ENCODE measurements at regions not wholly inside any gene's neighbourhood (a gene's known extent, or its start where the extent isn't known, plus 50 kb on each side); places are given as distances from the start of the nearest gene placed in this dataset.
"Not testable (repeated sequence)": the region's sequence is repeated elsewhere in the genome, so short reads cannot be mapped to it uniquely, and the experiment has no call there.

DNA sequence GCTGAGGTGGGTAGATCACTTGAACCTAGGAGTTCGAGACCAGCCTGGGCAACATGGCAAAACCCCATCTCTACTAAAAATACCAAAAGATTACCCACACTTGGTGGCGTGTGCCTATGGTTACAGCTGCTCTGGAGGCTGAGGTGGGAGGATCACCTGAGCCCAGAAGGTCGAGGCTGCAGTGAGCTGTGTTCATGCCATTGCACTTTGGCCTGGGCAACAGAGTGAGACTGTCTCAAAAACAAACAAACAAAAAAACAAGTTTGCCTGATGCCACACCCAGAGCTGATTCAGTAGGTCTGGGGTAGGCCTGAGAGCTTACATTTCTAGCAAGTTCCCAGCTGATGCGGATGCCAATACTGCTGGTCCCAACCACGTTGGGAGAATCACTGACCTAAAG, 60.5 kb upstream of the HSPA9 start:
- TF ChIP-seq CTCF (IDR thresholded peaks at IDR 0.05; ENCODE audit: control insufficient read depth, extremely low read depth, insufficient read depth), result no peak
- DNase-seq (ENCODE audit: low read depth), result no peak

DNA sequence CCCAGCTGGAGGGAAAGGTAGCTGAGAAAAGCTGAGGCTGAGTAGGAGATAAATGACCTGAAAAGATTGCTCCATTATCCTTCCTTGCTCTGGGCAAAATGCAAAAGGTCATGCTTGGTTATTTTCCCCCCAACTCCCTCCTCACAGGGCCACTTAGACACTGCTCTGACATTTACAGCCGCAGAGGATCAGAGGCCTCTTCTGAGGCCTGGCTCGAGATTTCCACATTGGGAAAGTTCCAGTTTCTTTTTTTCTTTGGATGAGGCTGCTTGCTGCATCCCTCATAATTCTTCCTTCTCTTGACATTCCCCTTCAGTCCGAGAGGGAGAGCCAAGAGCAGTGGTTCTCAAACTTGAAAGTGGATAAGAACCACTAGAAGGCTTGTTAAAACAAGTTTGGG, 60.1 kb upstream of the HSPA9 start:
- H3K4me3 ChIP-seq (ENCODE audit: low read depth, low read length), result no peak overlapping the region
- no peak for TF ChIP-seq CTCF (IDR thresholded peaks at IDR 0.05; ENCODE audit: control insufficient read depth, extremely low read depth, insufficient read depth)
- no peak for DNase-seq (ENCODE audit: low read depth)

More for the DNA sequence above, 60.5 kb upstream of the HSPA9 start:
- no peak overlapping the region for H3K4me3 ChIP-seq (ENCODE audit: low read depth, low read length)

DNA sequence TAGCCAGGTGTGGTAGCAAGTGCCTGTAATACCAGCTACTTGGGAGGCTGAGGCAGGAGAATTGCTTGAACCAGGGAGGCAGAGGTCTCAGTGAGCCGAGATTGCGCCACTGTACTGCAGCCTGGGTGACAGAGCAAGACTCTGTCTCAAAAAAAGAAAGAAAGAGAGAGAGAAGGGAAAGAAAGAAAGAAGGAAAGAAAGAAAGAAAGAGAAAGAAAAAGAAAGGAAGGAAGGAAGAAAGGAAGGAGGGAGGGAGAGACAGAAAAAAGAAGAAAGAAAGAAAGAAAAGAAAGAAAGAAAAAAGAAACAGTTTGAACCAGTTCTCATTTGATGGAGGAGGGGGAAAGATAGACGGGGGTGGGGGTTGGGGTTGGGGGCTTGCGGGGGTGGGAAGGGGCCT, 59.6 kb upstream of the HSPA9 start:
- not testable (repeated sequence) for H3K4me3 ChIP-seq (ENCODE audit: low read depth, low read length); DNase-seq (ENCODE audit: low read depth)

GRCh38 chr5:138632900-138633489, 57.8 kb upstream of the HSPA9 start:
- peak; percentile 22 for DNase-seq (ENCODE audit: low read depth)
- no peak overlapping the region for H3K4me3 ChIP-seq (ENCODE audit: low read depth, low read length)
- TF ChIP-seq CTCF (IDR thresholded peaks at IDR 0.05; ENCODE audit: control insufficient read depth, extremely low read depth, insufficient read depth), result no peak

- DNase-seq (ENCODE audit: low read depth), result no peak
- no peak for TF ChIP-seq CTCF (IDR thresholded peaks at IDR 0.05; ENCODE audit: control insufficient read depth, extremely low read depth, insufficient read depth)
- H3K4me3 ChIP-seq (ENCODE audit: low read depth, low read length), result no peak overlapping the region
Measured at GRCh38 chr5:138631096-138631928, 56.1 kb upstream of the HSPA9 start.

DNA sequence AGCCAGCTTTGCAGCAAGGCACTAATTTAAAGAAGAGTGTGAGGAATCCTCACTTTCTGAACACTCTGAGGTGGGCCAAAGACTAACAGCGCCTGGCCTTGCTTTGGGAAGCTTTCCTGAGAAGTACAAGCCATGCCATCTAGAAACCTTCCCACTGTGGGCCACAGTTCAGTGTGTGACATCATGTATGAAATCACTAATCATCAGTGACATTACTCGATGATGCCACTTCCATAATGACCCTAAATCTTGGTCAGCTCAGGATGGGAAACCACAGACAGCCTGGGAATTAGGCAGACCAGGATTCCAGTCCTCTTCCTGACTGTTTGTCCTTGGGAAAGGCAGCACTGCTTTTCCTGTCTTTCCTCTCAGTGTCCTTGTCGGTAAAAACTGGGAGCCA, 54.2 kb upstream of the HSPA9 start:
- no peak for TF ChIP-seq CTCF (IDR thresholded peaks at IDR 0.05; ENCODE audit: control insufficient read depth, extremely low read depth, insufficient read depth)
- no peak for DNase-seq (ENCODE audit: low read depth)
- no peak overlapping the region for H3K4me3 ChIP-seq (ENCODE audit: low read depth, low read length)

DNA sequence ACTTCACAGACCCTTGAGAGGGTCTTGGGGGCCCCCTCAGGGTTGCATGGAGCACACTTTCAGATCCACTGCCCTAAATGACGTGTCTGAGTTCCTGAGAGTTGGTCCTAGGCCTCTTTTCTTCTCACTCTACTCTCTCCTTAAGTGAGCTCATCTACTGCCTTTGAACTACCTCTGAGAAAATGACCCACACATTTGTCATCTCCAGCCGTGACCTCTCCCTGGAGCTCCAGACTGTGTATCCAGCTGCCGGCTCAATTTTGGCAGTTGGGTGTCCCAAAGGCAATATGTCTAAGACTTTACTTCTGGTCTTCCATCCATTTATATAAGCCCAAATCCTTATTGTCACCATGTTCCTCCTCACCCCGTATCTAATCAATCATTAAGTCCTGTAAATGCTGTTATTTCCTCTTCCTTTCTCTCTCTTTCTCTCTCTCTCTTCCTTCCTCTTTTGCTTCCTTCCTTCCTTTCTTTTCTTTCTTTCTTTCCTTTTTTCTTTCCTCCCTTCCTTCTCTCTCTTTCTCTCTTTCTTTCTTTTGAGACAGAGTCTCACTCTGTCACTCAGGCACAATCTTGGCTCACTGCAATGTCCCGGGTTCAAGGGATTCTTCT, 51.2 kb upstream of the HSPA9 start:
- H3K4me3 ChIP-seq (ENCODE audit: low read depth, low read length), result no peak overlapping the region
- no peak for TF ChIP-seq CTCF (IDR thresholded peaks at IDR 0.05; ENCODE audit: control insufficient read depth, extremely low read depth, insufficient read depth)
- no peak for DNase-seq (ENCODE audit: low read depth)
